Stomach (tissue), 8 donors: ENCODE measurements at regions not wholly inside any gene's neighbourhood (a gene's known extent, or its start where the extent isn't known, plus 50 kb on each side); places are given as distances from the start of the nearest gene placed in this dataset.

ENCODE experiments used
- DNase-seq, 2 donors: peaks; one replicate each; pipeline versions ENCODE4 v3.0.0 to v3.0.0-alpha.2; 2013 to 2019
- H3K27ac ChIP-seq, 5 donors: fragments of 200-600 bp in 4 of 5; sonication (generic) in 4 of 5; one replicate each; pipeline ENCODE4 v1.5.1; 2013 to 2019; ENCODE audit warnings: mild to moderate bottlenecking in 1 of 5, moderate library complexity in 1 of 5
- H3K27me3 ChIP-seq, 3 donors: fragments of 200-600 bp; sonication (generic); one replicate each; pipeline ENCODE4 v1.5.1; 2017 to 2019; ENCODE audit warnings: mixed run types in 1 of 3
- H3K36me3 ChIP-seq, 4 donors: fragments of 200-600 bp; sonication (generic); 1 replicate in 3 of 4; 2 replicates in 1 of 4; pipeline ENCODE4 v1.5.1; 2016 to 2019
- H3K4me1 ChIP-seq, 4 donors: fragments of 200-600 bp; sonication (generic); one replicate each; pipeline ENCODE4 v1.5.1; 2016 to 2019
- H3K4me3 ChIP-seq, 4 donors: fragments of 200-600 bp; sonication (generic) in 3 of 4; one replicate each; pipeline ENCODE4 v1.5.1; 2016 to 2019; ENCODE audit warnings: mild to moderate bottlenecking in 1 of 4
- H3K9me3 ChIP-seq, 4 donors: fragments of 200-600 bp; sonication (generic); one replicate each; pipeline ENCODE4 v1.5.1; 2016 to 2019
- EP300 ChIP-seq: sonication (generic); formaldehyde crosslinking; IDR thresholded peaks from one replicate; pipeline ENCODE4 v1.6.1; 2017; ENCODE audit warnings: antibody characterized with exemption
- POLR2A ChIP-seq, 4 donors: fragments of 450-650 bp; IDR thresholded peaks; one replicate each; pipeline ENCODE4 v1.6.1; 2016; ENCODE audit warnings: antibody characterized with exemption in 4 of 4, control low read depth in 2 of 4, mild to moderate bottlenecking in 1 of 4, moderate library complexity in 1 of 4
- POLR2AphosphoS5 ChIP-seq, 3 donors: sonication (generic); formaldehyde crosslinking; IDR thresholded peaks; one replicate each; pipeline ENCODE4 v1.6.1; 2016; ENCODE audit warnings: antibody characterized with exemption in 3 of 3
- WGBS, 5 donors: extraction: QIAGEN DNeasy Blood & Tissue Kit in 3 of 5; methylation state at CpG; one replicate each; pipeline versions ENCODE4 v1.1.5 to v1.1.7; 2013 to 2018; 5-methylcytosine and 5-hydroxymethylcytosine counted together
- intact Hi-C: fragments of 100-400 bp; cut with DNase I; formaldehyde crosslinking; loops from one replicate; pipeline ENCODE4 v1.15.1; 2023; ENCODE audit warnings: low total_unique reads
- TF ChIP-seq, protein P1 (sequence below), 7 experiments: fragments of 450-650 bp in 4 of 7; fragments of 200-600 bp in 3 of 7; sonication (generic) in 3 of 7; IDR thresholded peaks; one replicate each; pipeline ENCODE4 v1.5.1; 2016 to 2019; ENCODE audit warnings: antibody characterized with exemption in 7 of 7, control low read depth in 2 of 7, mild to moderate bottlenecking in 1 of 7
- donor health status: healthy with polysubstance abuse.
- donor health status: Bipolar disorder and iron deficiency.
- donor health status: healthy.

DNA sequence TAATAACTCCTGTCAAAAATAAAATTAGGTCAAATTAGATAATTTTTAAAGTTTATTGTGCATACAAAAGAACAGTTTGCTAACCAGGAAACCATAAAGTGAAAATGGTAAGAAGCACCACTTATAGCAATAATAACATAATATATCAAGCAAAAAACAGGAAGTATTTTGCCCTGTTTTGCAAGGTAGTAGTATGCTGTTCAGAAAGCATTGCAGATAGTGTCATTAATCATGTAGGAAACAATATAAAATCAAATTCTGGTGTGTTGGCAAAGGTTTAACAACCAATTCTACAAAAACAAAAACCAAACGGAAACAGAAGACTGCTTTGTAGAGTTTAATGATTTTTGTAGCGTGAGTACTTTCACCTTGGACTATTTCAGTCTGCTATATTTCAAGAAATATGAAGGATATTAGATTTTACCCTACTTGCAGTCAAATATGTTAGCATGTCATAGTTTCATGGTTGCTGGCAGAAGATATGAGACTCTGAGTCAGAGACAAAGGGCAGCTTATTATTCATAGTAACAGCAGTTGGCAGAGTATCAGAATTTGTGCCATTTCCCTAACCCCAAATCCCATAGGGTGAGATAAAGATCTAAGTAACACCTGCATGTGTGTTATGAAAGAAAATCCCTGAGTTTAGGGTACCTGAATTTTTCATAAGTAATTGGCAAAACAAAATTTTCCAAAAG, 729.0 kb upstream of the BRINP3 start:
- Histone ChIP-seq H3K4me3 (no peak overlapping the region), H3K27ac (no peak overlapping the region), H3K4me1 (no peaks in the 10 kb centered on the region), H3K9me3 (no peaks in the 10 kb centered on the region), H3K27me3 (no peaks in the 10 kb centered on the region), H3K36me3 (no peaks in the 10 kb centered on the region)
- no peak for DNase-seq
- TF ChIP-seq POLR2AphosphoS5 (IDR thresholded peaks at IDR 0.05) (no peak), EP300 (no peak)
- intact Hi-C loops = no loop called here
- 48 to 70% (median 62%) methylated on average over 2 of the region's 2 CpGs for WGBS, 5 donors

DNA sequence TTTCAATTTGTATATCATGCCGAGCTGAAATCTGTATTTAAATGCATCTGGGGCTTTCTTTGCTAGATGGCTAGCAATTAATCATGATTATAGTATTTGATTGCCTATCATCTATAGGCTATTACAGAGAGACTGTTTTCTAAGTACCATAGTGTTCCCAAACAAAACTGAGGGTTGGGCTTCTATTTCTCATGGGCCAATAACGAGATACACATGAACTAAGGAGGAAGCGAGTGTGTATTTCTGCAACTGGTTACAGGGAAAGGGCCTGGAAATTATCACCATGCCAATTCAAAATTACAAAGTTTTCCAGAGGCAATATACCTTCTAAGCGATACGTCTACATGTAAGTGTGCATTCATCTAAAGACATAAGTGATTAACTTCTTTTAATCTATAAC, 744.5 kb upstream of the BRINP3 start:
- H3K36me3 ChIP-seq = no peaks in the 10 kb centered on the region
- no peaks in the 10 kb centered on the region for H3K27me3 ChIP-seq
- TF ChIP-seq, protein P1, sequence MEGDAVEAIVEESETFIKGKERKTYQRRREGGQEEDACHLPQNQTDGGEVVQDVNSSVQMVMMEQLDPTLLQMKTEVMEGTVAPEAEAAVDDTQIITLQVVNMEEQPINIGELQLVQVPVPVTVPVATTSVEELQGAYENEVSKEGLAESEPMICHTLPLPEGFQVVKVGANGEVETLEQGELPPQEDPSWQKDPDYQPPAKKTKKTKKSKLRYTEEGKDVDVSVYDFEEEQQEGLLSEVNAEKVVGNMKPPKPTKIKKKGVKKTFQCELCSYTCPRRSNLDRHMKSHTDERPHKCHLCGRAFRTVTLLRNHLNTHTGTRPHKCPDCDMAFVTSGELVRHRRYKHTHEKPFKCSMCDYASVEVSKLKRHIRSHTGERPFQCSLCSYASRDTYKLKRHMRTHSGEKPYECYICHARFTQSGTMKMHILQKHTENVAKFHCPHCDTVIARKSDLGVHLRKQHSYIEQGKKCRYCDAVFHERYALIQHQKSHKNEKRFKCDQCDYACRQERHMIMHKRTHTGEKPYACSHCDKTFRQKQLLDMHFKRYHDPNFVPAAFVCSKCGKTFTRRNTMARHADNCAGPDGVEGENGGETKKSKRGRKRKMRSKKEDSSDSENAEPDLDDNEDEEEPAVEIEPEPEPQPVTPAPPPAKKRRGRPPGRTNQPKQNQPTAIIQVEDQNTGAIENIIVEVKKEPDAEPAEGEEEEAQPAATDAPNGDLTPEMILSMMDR (IDR thresholded peaks at IDR 0.05) = no peak
- TF ChIP-seq POLR2AphosphoS5 (IDR thresholded peaks at IDR 0.05) (no peak), EP300 (no peak), POLR2A (IDR thresholded peaks at IDR 0.05) (no peak)
- intact Hi-C loops = no loop called here
- peaks cover 3 to 9% (median 7%) of the 10 kb centered on the region in 4 donors for H3K9me3 ChIP-seq
- no peak overlapping the region for H3K4me3 ChIP-seq
- 67 to 77% (median 70%) methylated on average over 5 of the region's 5 CpGs for WGBS, 5 donors
- no peak overlapping the region for H3K27ac ChIP-seq
- H3K4me1 ChIP-seq = no peaks in the 10 kb centered on the region
- DNase-seq = no peak

DNA sequence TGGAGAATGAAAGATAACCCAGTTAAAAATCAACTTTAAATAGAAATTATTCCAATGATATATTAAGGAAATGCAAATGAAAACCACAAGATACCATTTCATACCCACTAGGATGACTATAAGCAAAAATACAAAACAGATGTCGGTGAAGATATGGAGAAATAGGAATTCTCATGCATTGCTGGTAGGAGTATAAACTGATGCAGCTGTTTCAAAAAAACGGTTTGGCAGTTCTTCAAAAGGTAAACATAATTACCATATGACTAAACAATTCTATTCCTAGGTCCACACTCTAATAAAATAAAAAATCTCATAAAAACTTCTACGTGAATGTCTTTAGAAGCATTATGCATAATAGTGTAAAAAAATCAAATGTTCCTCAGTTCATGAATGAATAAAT, 763.3 kb upstream of the BRINP3 start:
- Histone ChIP-seq H3K36me3 (no peaks in the 10 kb centered on the region), H3K4me1 (no peaks in the 10 kb centered on the region), H3K4me3 (no peak overlapping the region), H3K27me3 (no peaks in the 10 kb centered on the region), H3K27ac (no peak overlapping the region), H3K9me3 (peaks cover 0 to under 1% (median 0%) of the 10 kb centered on the region in 4 donors)
- TF ChIP-seq POLR2A (IDR thresholded peaks at IDR 0.05) (no peak), EP300 (no peak), POLR2AphosphoS5 (IDR thresholded peaks at IDR 0.05) (no peak)
- TF ChIP-seq, protein P1 (IDR thresholded peaks at IDR 0.05) = no peak
- intact Hi-C loops = no loop called here
- no peak for DNase-seq
- WGBS, 5 donors = 65 to 77% (median 67%) methylated on average over 3 of the region's 3 CpGs

DNA sequence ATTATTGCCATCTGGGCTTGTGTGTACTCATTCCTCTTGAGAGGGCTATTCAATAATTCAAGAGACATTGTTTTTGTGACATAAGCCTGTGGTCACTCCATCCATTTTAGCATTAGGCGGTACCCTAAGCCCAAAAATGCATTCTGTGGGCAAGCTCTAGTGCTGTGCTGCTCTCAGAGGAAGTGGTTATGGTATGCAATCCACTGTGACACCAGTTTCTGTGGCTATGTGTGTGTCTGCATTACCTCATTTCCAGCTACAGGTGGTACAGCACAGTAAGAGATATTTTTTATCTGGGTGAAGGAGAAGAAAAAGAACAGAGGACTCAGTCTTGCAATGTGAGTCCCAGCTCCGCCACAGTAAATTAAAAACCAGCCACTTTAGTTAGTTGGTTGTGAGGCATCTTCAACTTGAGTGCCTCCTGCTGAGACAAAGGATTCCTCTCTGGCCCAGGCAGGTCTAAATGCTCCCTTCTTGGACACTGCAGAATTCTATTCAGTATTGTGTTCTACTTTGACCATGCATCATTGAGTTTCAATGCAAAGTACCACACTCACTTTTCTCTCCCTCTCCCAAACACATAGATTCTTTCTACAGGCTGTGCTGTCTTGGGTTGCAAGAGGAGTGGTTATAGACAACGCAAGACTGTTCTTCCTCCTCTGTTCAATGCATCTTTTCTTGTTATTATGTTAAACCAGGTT, 777.8 kb upstream of the BRINP3 start:
- whole genome bisulfite sequencing, 5 donors = 81 to 89% (median 85%) methylated on average over 3 of the region's 3 CpGs
- no peaks in the 10 kb centered on the region for H3K27me3 ChIP-seq
- intact Hi-C loops = no loop called here
- no peaks in the 10 kb centered on the region for H3K4me1 ChIP-seq
- DNase-seq = no peak
- no peak overlapping the region for H3K27ac ChIP-seq
- peaks cover 0 to 7% (median 0%) of the 10 kb centered on the region in 4 donors for H3K9me3 ChIP-seq
- TF ChIP-seq, protein P1 (IDR thresholded peaks at IDR 0.05) = no peak
- TF ChIP-seq EP300 (no peak), POLR2AphosphoS5 (IDR thresholded peaks at IDR 0.05) (no peak), POLR2A (IDR thresholded peaks at IDR 0.05) (no peak)
- no peak overlapping the region for H3K4me3 ChIP-seq
- no peaks in the 10 kb centered on the region for H3K36me3 ChIP-seq

DNA sequence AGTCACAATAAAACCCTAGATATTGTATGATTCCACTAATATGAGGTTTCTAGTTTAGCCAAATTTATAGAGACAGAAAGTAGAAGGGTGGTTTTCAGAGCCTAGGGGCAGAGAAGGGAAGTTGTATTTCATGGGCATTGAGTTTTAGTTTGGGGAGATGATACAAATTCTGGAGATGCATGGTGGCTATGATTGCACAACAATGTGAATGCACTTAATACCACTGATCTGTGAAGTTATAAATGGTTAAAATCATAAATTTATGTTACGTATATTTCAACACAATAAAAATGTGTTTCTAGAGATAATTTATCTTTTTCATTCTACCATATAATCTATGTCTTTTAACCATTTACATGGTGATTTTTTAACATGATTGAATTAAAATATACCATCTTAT, 779.3 kb upstream of the BRINP3 start:
- TF ChIP-seq EP300 = no peak
- TF ChIP-seq POLR2AphosphoS5 (IDR thresholded peaks at IDR 0.05) = no peak
- no peak for TF ChIP-seq POLR2A (IDR thresholded peaks at IDR 0.05)
- TF ChIP-seq, protein P1 (IDR thresholded peaks at IDR 0.05) = no peak
- Histone ChIP-seq H3K27me3 (no peaks in the 10 kb centered on the region), H3K4me3 (no peak overlapping the region), H3K36me3 (no peaks in the 10 kb centered on the region), H3K4me1 (no peaks in the 10 kb centered on the region), H3K27ac (no peak overlapping the region), H3K9me3 (peaks cover 0 to 7% (median 0%) of the 10 kb centered on the region in 4 donors)
- intact Hi-C loops = no loop called here
- 88 to 93% (median 92%) methylated on average over 1 of the region's 1 CpG for WGBS, 5 donors
- DNase-seq = no peak
